Coronary artery (tissue), 2 donors: ENCODE measurements at regions not wholly inside any gene's neighbourhood (a gene's known extent, or its start where the extent isn't known, plus 50 kb on each side); places are given as distances from the start of the nearest gene placed in this dataset.

Experiments used
- DNase-seq: peaks from one replicate; pipeline ENCODE4 v3.0.0-alpha.2; 2017; ENCODE audit warnings: low spot score
- H3K27ac ChIP-seq, 2 donors: fragments of 200-600 bp; sonication (generic); one replicate each; pipeline ENCODE4 v1.5.1; 2016 to 2019
- H3K4me3 ChIP-seq: fragments of 200-600 bp; sonication (generic); 2 replicates; pipeline ENCODE4 v1.5.1; 2016; ENCODE audit warnings: mild to moderate bottlenecking, moderate library complexity
- CTCF ChIP-seq: fragments of 200-600 bp; sonication (generic); IDR thresholded peaks from one replicate; pipeline ENCODE4 v1.5.1; 2019; ENCODE audit warnings: antibody characterized with exemption

GRCh38 chr7:106957766-106958165, 86.7 kb upstream of the PRKAR2B start:
- no peak overlapping the region for H3K27ac ChIP-seq
- no peak for TF ChIP-seq CTCF
- DNase-seq = no peak
- no peak overlapping the region for H3K4me3 ChIP-seq

DNA sequence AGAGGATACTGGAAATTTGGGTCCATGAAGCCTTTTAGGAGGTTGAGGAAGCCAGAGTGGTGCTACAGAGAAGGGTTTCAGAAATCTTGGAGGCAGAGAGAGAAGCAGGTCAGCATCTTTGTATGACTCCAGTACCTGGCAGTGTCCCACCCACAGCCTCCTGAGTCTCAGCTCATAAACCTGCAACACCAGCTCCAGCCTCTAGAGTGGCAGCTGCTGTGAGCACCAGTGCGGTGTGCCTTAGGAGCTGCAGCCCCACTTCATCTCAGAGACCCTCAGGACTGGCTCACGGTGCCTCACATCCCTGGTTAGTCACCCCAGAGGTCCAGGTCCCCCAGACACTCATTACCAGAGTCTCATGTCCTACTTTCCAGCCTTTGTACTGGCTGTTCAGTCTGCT, 84.8 kb upstream of the PRKAR2B start:
- DNase-seq = no peak
- no peak overlapping the region for H3K27ac ChIP-seq
- no peak for TF ChIP-seq CTCF
- no peak overlapping the region for H3K4me3 ChIP-seq

- no peak overlapping the region for H3K4me3 ChIP-seq
- TF ChIP-seq CTCF = no peak
- DNase-seq = no peak
- H3K27ac ChIP-seq = no peak overlapping the region
Measured at GRCh38 chr7:106962751-106963150, 81.8 kb upstream of the PRKAR2B start.

DNA sequence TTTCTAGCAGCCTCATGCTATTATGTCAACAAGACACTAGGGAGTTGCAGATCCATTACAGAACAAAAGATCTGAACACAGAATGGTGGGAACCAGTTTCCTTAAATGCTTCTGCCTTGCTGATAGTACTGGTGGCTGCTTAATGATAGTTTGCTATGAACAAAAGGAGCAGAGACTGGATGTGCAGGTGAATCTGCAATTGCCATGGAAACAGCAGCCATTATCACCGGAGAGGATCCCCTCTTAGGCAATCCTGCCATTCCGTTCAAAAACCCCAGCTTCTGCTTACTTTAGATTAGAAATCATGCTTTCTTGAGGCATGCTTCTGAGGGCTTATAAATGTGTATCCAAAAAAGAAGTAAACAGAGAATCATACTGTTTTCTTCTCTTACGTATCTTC, 80.0 kb upstream of the PRKAR2B start:
- no peak overlapping the region for H3K27ac ChIP-seq
- TF ChIP-seq CTCF = no peak
- H3K4me3 ChIP-seq = no peak overlapping the region
- no peak for DNase-seq

- TF ChIP-seq CTCF = no peak
- DNase-seq = no peak
- H3K27ac ChIP-seq = no peak overlapping the region
- H3K4me3 ChIP-seq = no peak overlapping the region
Measured at GRCh38 chr7:106965108-106965507, 79.4 kb upstream of the PRKAR2B start.

DNA sequence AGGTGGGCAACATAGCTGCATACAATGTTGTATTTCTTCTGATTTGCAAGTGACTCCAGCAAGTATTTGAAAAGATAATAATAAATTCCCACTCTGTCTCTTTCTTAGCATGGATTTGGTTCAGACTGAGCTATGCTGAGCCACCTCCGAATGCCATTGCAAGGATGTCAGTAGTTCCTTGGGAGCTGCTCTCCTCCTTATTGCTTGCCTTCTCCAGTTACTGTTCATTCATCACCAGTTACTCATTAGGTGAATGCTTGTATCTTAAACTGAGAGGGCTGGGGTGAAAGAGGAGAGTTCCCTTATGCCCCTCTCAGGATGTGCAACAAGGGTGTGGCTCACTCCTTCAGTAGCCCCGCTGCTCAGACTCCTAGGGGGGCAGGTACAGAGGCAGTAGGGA, 78.4 kb upstream of the PRKAR2B start:
- Histone ChIP-seq H3K27ac (no peak overlapping the region), H3K4me3 (no peak overlapping the region)
- TF ChIP-seq CTCF = no peak
- DNase-seq = peak; percentile 29

DNA sequence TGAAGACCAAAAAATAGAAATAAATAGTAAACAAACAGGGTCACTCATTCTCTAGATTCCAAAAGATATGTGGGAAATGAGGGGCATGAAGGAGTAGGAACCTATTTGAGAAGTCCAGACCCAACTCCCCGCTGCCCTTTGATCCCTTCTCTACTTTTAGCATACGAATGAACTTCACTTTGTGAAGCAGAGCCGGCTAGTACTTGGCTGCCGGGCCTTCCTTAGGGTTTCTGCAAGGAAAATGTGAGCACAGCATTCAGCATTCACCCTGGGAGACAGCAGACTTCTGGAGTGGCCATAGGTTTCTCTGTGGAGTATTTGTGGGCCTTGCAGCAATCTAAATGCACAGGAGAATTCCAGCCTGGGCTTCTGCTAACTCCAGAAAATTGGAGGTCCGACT, 76.3 kb upstream of the PRKAR2B start:
- TF ChIP-seq CTCF = no peak
- Histone ChIP-seq H3K27ac (no peak overlapping the region), H3K4me3 (no peak overlapping the region)
- DNase-seq = peak; percentile 5
